ENCODE measurements at regions not wholly inside any gene's neighbourhood (a gene's known extent, or its start where the extent isn't known, plus 50 kb on each side); places are given as distances from the start of the nearest gene placed in this dataset.

- in situ Hi-C loops (cut with MboI) (no loop called here), intact Hi-C loops (cut with micrococcal nuclease) (loop anchor here (5.0 kb wide), 1 partner anchor 173 kb away; the partner anchor contains the start of gene PTGER3)
- DNase-seq (ENCODE audit: extremely low read depth in 1 of 4, low spot score in 3 of 4) = no peak
- H3K9me3 ChIP-seq (replicated peaks; ENCODE audit: control insufficient read depth, insufficient read depth, low read depth, low read length) = no peaks in the 10 kb centered on the region
- no peaks in the 10 kb centered on the region for H3K79me2 ChIP-seq (ENCODE audit: control insufficient read depth, insufficient read depth, low read length)
- ChIA-PET POLR2A (interaction anchor here (0.6 kb wide), 1 partner anchor 117 kb away, joined by 3 read pairs; no protein-coding TSS in a partner anchor), CTCF (ENCODE audit: low intra/inter-chr PET ratio) (no interaction called here)
- no peaks in the 10 kb centered on the region for H3K36me3 ChIP-seq (ENCODE audit: control insufficient read depth, insufficient read depth, low read length)
- no peak overlapping the region for H3K27ac ChIP-seq (ENCODE audit: extremely low read depth, low read depth, low read length)
- BruUV-seq (replicated peaks) = no TSS peak
- no peak for FAIRE-seq
- no peaks in the 10 kb centered on the region for H3K9me1 ChIP-seq (ENCODE audit: control insufficient read depth, insufficient read depth, low read length)
- peak; percentile 74 for ATAC-seq
- peak overlapping the region; percentile 75; the same call in 1 of the 2 replicates for H2AFZ ChIP-seq (ENCODE audit: low read depth, low read length)
- H3K4me3 ChIP-seq = no peak overlapping the region
- TF ChIP-seq SPI1 (IDR thresholded peaks at IDR 0.05; ENCODE audit: borderline replicate concordance, low read depth, low read length) (peak; percentile 45; the same call in 1 of the 2 replicates), RFX1 (IDR thresholded peaks at IDR 0.05) (0 out of 2 replicates have a peak, but pooled peaks have one; percentile 6)
- TF ChIP-seq, protein P1, sequence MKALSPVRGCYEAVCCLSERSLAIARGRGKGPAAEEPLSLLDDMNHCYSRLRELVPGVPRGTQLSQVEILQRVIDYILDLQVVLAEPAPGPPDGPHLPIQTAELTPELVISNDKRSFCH (CRISPR knock-in tag; IDR thresholded peaks at IDR 0.05) = no peak
- TF ChIP-seq, protein P1 (tag; IDR thresholded peaks at IDR 0.05) = no peak
- 18% methylated on average over 2 of the region's 2 CpGs for WGBS (ENCODE audit: insufficient coverage, low coverage, missing lambda C conversion rate)
- no peak overlapping the region for H3K4me2 ChIP-seq (ENCODE audit: insufficient read depth, low read length)
- no peaks in the 10 kb centered on the region for H4K20me1 ChIP-seq (replicated peaks; ENCODE audit: control insufficient read depth, insufficient read depth, low read length)
- H3K27me3 ChIP-seq (ENCODE audit: control insufficient read depth in 2 of 2, insufficient read depth in 2 of 2, low read length in 2 of 2) = no peaks in the 10 kb centered on the region
- H3K9ac ChIP-seq (ENCODE audit: insufficient read depth in 1 of 2, low read depth in 2 of 2, low read length in 2 of 2) = no peak overlapping the region
- peaks cover 0 to 12% of the 10 kb centered on the region in 2 experiments; a peak in 2 of 5 replicates for H3K4me1 ChIP-seq (replicated peaks in 1 of 2; ENCODE audit: control insufficient read depth in 2 of 2, insufficient read depth in 2 of 2, low read length in 2 of 2)
Measured at GRCh38 chr1:70874063-70874462, 173.6 kb downstream of the PTGER3 start.

DNA sequence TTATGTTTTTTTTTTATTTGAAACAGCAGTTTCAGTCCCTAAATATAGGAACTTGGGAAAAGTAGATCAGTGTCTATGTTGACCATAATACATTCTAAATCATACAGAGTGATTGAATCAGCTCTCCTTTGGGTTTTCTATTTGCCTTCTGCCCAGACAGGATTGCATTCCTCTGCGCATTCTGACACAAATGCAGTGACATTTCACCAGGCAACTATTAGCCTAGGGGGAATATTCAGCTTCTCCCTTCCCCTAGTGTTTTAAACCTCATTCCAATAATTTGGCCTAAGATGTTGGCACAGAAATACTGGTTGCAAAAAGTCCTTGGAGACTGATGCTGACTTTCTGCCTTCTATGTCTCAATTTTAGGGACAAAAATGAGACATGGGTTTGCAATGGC, 172.8 kb downstream of the PTGER3 start:
- DNase-seq (ENCODE audit: extremely low read depth in 1 of 4, low spot score in 3 of 4) = no peak
- Histone ChIP-seq H3K4me2 (ENCODE audit: insufficient read depth, low read length) (no peak overlapping the region), H3K36me3 (ENCODE audit: control insufficient read depth, insufficient read depth, low read length) (no peaks in the 10 kb centered on the region), H3K27ac (ENCODE audit: extremely low read depth, low read depth, low read length) (no peak overlapping the region), H3K4me3 (no peak overlapping the region), H3K27me3 (ENCODE audit: control insufficient read depth in 2 of 2, insufficient read depth in 2 of 2, low read length in 2 of 2) (no peaks in the 10 kb centered on the region), H2AFZ (ENCODE audit: low read depth, low read length) (no peak overlapping the region), H3K9me3 (replicated peaks; ENCODE audit: control insufficient read depth, insufficient read depth, low read depth, low read length) (no peaks in the 10 kb centered on the region), H3K9me1 (ENCODE audit: control insufficient read depth, insufficient read depth, low read length) (no peaks in the 10 kb centered on the region), H4K20me1 (replicated peaks; ENCODE audit: control insufficient read depth, insufficient read depth, low read length) (no peaks in the 10 kb centered on the region), H3K4me1 (replicated peaks in 1 of 2; ENCODE audit: control insufficient read depth in 2 of 2, insufficient read depth in 2 of 2, low read length in 2 of 2) (peaks cover 0 to 12% of the 10 kb centered on the region in 2 experiments; a peak in 2 of 5 replicates), H3K79me2 (ENCODE audit: control insufficient read depth, insufficient read depth, low read length) (no peaks in the 10 kb centered on the region), H3K9ac (ENCODE audit: insufficient read depth in 1 of 2, low read depth in 2 of 2, low read length in 2 of 2) (no peak overlapping the region)
- FAIRE-seq = no peak
- ChIA-PET POLR2A (no interaction called here), CTCF (ENCODE audit: low intra/inter-chr PET ratio) (no interaction called here)
- WGBS (ENCODE audit: insufficient coverage, low coverage, missing lambda C conversion rate) = 91% methylated on average over 1 of the region's 1 CpG
- intact Hi-C loops (cut with micrococcal nuclease) = loop anchor here (5.0 kb wide), 1 partner anchor 172 kb away; the partner anchor contains the start of gene PTGER3
- BruUV-seq (replicated peaks) = no TSS peak
- no peak for ATAC-seq
- in situ Hi-C loops (cut with MboI) = no loop called here
- TF ChIP-seq FOXJ3 (CRISPR knock-in tag; IDR thresholded peaks at IDR 0.05) (no peak), ETV6 (IDR thresholded peaks at IDR 0.05; ENCODE audit: borderline replicate concordance in 1 of 2, low read depth in 2 of 2, low read length in 1 of 2) (no peak), ETV6 (CRISPR knock-in tag; IDR thresholded peaks at IDR 0.05; ENCODE audit: borderline replicate concordance) (no peak), U2AF1 (optimal IDR thresholded peaks at IDR 0.05; ENCODE audit: low read depth, low read length) (no peak)
- TF ChIP-seq, protein P2, sequence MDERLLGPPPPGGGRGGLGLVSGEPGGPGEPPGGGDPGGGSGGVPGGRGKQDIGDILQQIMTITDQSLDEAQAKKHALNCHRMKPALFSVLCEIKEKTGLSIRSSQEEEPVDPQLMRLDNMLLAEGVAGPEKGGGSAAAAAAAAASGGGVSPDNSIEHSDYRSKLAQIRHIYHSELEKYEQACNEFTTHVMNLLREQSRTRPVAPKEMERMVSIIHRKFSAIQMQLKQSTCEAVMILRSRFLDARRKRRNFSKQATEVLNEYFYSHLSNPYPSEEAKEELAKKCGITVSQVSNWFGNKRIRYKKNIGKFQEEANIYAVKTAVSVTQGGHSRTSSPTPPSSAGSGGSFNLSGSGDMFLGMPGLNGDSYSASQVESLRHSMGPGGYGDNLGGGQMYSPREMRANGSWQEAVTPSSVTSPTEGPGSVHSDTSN (CRISPR knock-in tag; IDR thresholded peaks at IDR 0.05; ENCODE audit: low read depth) = no peak
- TF ChIP-seq, protein P2 (tag; conservative IDR thresholded peaks at IDR 0.05; ENCODE audit: low read depth) = no peak

All from K562 (cell line).